Transverse colon (tissue), 3 donors: ENCODE measurements at regions not wholly inside any gene's neighbourhood (a gene's known extent, or its start where the extent isn't known, plus 50 kb on each side); places are given as distances from the start of the nearest gene placed in this dataset.

Experiments
- POLR2A ChIP-seq: fragments of 450-650 bp; IDR thresholded peaks from one replicate; pipeline ENCODE4 v1.6.1; 2016; ENCODE audit warnings: antibody characterized with exemption, mild to moderate bottlenecking, moderate library complexity
- TF ChIP-seq, protein P1 (sequence below), 5 experiments: fragments of 200-600 bp in 3 of 5; fragments of 450-650 bp in 2 of 5; sonication (generic) in 3 of 5; IDR thresholded peaks; 1 replicate in 2 of 5; 2 replicates in 3 of 5; pipeline ENCODE4 v1.5.1; 2016 to 2017; ENCODE audit warnings: antibody characterized with exemption in 5 of 5, inconsistent platforms in 3 of 5, mild to moderate bottlenecking in 2 of 5, moderate library complexity in 1 of 5

- TF ChIP-seq POLR2A = no peak
- TF ChIP-seq, protein P1, sequence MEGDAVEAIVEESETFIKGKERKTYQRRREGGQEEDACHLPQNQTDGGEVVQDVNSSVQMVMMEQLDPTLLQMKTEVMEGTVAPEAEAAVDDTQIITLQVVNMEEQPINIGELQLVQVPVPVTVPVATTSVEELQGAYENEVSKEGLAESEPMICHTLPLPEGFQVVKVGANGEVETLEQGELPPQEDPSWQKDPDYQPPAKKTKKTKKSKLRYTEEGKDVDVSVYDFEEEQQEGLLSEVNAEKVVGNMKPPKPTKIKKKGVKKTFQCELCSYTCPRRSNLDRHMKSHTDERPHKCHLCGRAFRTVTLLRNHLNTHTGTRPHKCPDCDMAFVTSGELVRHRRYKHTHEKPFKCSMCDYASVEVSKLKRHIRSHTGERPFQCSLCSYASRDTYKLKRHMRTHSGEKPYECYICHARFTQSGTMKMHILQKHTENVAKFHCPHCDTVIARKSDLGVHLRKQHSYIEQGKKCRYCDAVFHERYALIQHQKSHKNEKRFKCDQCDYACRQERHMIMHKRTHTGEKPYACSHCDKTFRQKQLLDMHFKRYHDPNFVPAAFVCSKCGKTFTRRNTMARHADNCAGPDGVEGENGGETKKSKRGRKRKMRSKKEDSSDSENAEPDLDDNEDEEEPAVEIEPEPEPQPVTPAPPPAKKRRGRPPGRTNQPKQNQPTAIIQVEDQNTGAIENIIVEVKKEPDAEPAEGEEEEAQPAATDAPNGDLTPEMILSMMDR (IDR thresholded peaks at IDR 0.05) = no peak
Measured at GRCh38 chr2:143828763-143829537, 691.0 kb downstream of the ZEB2 start.
